ENCODE measurements at regions not wholly inside any gene's neighbourhood (a gene's known extent, or its start where the extent isn't known, plus 50 kb on each side); places are given as distances from the start of the nearest gene placed in this dataset.

DNA sequence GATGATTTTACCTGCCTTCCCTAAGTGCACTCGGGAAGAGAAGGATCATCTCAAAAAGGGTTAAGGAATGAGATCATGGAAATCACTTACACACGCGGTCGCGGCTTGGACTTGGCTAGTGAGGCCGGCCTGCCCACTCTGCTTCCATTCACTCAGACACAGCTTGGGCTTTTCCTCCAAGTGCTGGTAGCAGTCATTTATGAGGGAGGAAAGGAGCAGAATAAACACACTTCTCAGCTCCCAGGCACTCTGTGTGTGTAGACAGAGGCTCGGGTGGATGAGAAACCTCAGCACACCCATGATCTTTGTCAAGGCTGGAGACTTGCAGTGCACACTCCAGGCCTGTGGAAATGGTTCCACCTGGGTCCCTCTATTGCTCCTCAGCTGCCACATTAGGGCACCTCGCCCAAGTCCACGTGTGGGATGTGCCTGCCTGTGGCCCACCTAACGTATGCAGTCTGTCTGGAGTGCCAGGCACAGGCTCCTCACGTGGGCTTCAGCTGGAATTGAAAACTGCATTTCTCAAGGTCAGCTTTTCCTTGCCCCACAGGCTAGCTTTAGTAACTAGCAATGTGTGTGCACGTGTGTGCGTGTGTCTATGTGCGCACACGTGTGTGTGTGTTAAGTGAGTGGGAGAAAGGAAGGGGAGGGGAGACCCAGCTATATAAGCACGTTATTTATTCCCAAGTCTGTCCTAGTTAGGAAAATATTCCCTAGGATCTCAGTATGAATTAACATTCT lies 288.4 kb downstream of the SOX11 start:
- in situ Hi-C loops (cut with MboI; ENCODE audit: low pct_unique_long_range_greater_than_20kb, low sequenced_read_pairs) = no loop called here
- no peak for DNase-seq

DNA sequence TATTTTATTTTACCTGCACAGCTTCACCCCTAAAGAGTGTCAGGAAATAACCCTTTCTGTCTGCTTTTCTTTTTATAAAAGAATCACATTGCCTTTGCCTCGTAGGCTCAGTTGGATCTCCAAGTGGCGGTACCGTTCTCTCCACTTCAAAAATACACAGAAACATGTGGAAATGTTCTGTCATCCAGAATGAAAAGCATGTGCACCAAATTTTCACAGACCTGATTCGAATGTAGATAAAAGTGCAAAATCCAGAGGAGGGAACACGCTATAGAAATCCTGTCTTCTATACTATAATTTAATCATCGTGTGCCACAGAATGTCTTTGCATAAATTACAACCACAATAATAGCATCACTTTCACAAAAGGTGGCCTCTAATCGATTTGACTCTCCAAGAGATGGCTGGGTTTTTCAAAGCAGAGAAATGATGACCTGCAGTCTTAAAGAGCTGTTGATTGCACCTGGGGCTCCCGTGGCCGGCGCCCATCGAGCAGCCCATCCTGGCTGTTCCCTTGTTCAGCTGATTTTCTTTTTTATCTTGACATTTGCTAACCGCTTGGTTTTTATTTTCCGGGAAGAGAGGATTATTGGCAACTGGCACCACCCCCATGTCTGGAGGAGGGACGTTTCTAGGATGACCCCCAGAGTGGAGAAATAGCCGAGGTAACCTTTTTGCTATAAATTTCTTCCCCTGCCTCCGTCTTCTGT lies 290.2 kb downstream of the SOX11 start:
- DNase-seq = no peak
- in situ Hi-C loops (cut with MboI; ENCODE audit: low pct_unique_long_range_greater_than_20kb, low sequenced_read_pairs) = no loop called here

DNA sequence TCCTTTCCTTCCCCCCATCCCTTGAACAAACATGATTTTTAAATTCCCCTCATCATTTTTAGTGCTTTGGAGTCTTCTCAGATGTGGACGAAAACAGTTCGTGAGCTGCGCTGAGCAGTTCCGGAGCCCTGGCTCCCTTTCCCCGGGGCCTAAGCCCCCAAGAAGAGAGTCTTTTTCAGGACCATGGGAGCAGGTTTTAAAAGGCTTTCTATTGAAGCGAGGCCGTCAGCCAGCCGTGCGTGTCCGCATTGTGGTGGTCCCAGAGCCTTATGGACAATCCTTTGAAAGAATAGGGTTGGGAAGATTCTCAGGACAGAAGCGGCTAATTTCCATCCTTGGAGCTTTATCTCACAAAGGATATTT lies 290.7 kb downstream of the SOX11 start:
- in situ Hi-C loops (cut with MboI; ENCODE audit: low pct_unique_long_range_greater_than_20kb, low sequenced_read_pairs) = no loop called here
- DNase-seq = no peak

DNA sequence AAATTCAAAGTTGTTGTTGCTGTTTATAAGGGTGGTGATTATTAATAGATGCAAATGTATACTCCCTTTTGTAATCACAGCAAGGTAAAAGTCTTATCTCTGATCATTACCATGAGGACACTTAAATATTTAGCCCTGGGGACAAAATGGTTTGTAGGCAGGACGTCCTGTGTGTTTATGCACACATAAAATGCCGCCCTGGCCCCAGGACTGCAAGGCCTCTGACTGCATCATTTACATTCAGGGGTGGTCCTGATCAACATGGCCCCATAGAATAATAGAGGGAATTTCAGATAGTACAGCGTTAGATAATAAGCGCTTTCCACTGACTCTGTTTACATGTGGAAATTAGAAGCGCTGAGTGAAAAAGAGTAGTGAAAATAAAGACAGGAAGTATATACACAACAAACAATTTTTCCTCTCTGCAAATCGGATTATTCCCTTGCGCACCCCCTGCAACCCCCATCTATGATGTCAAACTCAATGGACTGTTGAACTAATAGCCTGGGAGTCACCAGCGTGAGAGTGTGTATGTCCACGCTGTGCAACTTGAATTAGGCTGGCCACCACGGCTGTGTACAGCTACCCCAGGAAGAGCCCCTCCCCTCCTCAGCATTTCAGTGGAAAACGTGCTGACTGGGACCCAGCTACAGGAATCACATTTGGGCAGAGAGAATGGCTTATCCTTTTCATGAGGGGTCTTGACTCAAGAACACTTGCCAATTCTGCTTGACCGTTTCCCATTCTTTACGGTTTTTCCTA lies 291.5 kb downstream of the SOX11 start:
- in situ Hi-C loops (cut with MboI; ENCODE audit: low pct_unique_long_range_greater_than_20kb, low sequenced_read_pairs) = no loop called here
- no peak for DNase-seq

DNA sequence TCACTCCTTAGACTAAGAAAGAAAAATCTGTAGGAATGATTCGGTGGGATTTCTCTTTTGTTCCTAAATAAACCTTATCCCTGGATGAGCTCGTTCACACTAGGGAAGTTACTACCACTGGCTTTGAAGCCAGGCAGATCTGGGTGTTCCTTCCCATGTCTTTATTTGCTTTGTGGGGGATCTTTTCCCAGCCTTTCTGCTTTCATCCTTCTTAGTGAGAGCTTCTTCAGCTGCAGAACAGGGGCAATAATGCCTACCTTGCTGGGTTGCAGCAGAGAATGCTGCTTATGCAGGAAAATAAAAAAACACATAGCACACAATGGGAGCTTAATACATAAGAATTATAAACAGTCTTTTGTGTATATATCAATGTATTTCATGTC lies 292.1 kb downstream of the SOX11 start:
- in situ Hi-C loops (cut with MboI; ENCODE audit: low pct_unique_long_range_greater_than_20kb, low sequenced_read_pairs) = no loop called here
- DNase-seq = no peak

DNA sequence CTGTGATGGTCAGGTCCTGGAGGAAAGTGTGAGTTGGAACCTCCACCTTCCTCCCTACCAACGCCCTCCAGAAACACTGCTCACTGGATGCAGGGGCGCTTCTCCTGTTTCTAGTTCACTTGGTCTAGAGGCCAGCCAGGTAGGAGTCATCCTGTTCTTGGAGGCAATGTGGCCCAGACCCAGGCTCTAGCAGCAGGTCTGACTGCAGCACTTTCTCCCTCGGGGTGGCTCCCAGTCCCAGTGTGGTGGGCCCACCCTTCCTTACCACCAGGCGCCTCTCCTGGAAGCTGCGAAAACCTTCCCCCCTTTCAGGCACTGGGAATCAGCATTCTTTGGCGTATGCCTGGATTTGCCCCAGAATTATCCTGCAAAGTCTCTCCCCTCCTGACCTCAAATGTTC lies 292.8 kb downstream of the SOX11 start:
- DNase-seq = no peak
- in situ Hi-C loops (cut with MboI; ENCODE audit: low pct_unique_long_range_greater_than_20kb, low sequenced_read_pairs) = no loop called here

DNA sequence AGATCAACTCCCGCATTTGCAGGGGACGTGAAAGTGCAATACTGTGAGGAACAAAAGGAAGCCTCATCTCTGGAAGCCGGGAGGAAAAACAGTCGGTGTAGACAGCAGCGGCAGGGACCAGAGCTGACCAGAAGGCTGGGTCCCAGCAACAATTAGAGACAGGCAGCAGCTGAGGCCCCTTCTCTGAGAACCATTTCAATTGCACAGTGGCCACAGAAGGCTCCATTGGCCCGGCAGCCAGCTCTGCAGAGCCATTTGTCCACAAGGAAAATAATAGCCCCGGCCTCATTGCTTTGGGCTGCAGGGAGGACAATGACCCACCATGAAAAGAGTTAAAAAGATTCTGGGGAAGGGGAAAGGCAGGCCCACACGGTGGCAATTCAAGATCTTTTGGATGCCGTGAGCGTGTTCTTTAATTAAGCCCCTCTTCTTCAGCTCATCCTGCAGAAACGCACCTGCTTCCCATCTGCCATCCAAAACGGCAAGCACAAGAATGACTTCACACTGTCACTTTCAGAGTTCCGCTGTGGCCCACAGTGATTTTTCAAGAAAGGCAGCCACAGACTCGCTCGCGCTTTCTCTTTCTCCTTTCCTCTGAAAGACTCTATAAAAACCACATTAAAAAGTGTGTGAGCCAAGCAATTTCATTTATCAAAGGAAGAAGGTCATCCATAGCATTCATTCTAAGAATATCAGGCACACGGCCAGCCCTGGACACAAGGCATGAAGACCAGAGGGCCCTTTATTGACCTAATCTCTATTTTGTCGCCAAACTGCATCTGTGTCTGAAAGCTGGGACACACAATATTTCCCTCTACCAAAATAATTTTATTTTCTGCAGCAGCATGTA lies 293.6 kb downstream of the SOX11 start:
- DNase-seq = no peak
- in situ Hi-C loops (cut with MboI; ENCODE audit: low pct_unique_long_range_greater_than_20kb, low sequenced_read_pairs) = no loop called here

DNA sequence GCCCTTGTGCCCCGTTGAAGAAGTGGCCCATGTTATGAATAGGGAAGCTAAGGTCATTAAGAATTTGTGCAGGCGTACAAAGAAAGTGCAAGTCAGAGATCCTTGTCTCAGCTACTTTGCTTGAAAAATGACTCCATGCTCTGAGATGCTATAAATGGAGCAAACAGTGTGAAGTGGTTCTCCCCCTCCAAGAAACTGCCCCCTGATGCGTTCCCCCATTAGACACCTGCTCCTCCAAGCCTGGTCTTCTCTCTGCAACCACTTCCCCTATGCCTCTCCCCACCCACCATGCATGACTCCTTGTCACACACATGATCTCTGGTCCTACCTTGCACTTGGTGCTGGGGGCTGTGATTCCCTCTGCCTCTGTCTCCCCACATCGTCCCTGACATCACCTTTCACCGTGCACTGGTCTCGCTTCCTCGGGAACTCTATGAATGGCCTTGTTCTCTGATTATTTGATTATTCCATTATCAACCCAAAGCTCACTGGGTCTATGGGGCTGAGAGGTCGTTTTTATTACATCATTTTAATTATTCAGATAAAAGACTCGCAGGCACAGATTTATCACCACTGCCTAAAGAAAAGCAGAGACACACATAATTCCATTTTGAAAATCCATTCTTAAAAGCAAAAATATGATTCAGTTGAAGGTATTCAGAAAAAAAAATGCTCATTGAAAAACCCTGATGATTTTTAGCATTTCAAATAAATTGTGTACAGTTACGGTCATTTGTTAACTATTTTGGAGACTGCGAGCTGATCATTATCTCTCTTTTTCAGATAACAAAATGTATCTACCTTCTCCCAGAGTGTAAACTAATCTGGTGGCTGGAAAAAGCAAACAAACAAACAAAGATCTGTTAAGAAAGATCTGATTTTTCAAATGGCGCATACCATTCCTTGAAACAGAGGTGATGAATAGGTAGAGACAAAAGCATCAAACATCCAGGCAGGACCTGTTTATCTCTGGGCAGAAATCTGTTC lies 294.9 kb downstream of the SOX11 start:
- no peak for DNase-seq
- in situ Hi-C loops (cut with MboI; ENCODE audit: low pct_unique_long_range_greater_than_20kb, low sequenced_read_pairs) = no loop called here

DNA sequence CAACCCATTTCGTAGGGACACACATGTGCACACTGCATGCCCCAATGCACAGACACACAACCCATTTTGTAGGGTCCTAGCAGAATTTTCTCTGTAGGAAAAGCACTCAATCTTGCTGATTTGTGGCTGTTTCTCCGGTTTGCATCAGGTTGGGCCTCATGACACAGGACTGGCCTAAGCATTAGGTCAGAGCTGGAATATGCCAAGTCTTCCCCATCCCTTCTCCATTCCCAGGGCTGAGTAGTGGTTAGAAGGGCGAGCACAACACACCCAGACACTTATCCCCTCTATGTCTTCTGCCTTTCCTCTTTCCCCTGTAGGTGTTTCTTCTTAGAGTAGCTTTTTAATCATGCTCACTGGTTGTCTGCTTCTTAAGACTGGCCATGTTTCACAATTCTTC lies 295.9 kb downstream of the SOX11 start:
- no peak for DNase-seq
- in situ Hi-C loops (cut with MboI; ENCODE audit: low pct_unique_long_range_greater_than_20kb, low sequenced_read_pairs) = no loop called here

DNA sequence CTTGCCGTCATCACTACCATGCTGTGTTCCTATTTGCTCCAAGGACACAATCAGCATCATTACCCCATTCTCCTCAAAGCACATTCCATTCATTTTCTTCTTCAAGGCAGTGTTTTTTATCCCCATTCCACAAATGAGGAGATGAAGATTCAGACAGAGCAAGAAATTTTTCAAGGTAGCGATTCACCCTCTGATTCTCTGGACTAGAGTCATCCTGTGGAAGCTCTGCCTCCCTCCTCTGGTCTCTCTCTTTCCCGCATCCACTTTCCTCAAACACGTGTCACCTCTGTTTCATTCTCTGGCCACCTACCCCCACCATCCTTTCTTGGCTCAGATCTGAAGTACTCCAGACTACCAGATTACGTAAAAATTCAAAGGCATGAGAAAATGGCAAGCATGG lies 297.9 kb downstream of the SOX11 start:
- no peak for DNase-seq
- in situ Hi-C loops (cut with MboI; ENCODE audit: low pct_unique_long_range_greater_than_20kb, low sequenced_read_pairs) = no loop called here

DNA sequence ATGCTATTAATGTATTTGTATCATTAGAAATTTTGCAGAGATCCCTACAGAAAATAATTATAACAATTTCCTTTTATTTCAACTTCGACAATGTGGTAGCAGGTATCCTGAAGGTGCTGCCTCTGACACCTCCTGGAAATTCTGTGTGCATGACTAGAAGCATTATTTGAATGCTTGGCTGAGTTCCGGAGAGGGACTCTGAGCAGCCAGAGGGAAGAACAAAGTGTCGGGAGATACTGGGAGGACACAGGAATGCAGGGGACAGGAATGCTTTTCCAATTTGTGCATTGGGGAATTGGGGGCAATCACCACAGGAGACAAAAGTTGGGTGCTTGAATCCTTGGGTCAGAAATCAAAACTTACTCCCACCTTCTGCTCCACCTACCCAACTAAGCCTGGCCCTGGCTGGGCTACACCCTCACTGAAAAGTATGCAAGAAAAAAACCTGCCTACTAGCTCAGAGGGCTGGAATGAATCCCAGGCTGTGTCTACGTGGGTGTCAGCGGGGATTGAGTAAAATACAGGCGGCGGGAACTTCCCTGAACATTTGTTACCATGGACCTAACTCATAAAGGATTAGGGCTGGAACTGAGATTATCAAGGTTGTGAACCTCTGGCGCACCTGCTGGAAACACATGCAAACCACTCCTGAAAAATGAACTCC lies 299.3 kb downstream of the SOX11 start:
- DNase-seq = no peak
- in situ Hi-C loops (cut with MboI; ENCODE audit: low pct_unique_long_range_greater_than_20kb, low sequenced_read_pairs) = no loop called here

DNA sequence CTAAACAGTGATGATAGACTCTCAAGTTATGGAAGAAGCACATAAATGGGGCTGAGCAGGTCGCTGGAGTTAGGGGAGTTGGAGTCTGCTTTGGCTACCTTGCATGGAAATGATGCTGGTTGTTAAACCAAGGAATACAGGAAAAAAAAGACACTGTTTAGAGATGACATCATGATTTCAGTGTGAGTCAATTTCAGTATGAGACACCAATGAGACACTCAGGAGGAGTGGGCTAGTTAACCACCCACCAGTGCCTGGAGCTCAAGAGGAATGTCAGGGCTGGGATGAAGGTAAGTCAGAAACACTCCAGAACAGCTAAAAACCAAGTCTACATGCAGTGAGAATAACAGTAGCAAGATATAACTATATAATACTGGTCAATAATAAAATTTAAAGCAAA lies 303.6 kb downstream of the SOX11 start:
- in situ Hi-C loops (cut with MboI; ENCODE audit: low pct_unique_long_range_greater_than_20kb, low sequenced_read_pairs) = no loop called here
- no peak for DNase-seq

DNA sequence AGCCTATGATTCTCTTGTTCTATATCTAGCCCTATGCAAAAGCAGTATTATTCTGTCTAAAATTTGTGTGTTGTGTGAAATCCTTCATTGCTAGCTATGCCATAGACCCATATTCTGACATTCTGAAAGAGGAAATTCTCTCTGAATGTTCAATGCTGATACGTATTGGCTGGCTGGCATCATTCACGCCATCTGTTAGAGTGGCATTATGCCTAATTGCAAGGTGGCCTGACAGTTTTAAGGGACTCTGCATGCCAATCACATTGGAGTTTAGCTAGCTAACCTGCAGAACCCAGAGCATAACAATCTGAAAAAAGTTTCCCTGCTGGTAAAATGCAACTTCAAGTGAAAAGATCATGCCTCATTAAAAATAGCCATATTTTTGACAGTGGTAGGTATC lies 316.0 kb downstream of the SOX11 start:
- in situ Hi-C loops (cut with MboI; ENCODE audit: low pct_unique_long_range_greater_than_20kb, low sequenced_read_pairs) = no loop called here
- no peak for DNase-seq

DNA sequence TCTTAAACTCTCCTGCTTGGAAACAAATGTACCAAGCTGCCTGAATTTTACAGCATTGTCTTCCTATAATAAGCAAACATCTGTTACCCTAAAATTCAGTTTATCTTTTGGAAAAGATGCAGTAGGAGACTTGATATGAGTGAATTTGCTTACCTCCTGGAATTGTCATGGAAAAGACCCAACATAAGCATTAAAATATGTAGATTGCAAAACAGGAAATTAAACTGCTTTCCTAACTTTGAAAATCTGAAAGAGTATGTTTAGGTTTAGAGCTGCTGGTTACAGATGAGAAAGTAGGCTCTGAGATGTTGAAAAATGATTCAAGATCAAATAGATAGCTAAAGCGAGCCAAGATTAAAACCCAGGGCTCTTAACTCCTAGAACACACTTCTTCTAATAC lies 316.5 kb downstream of the SOX11 start:
- in situ Hi-C loops (cut with MboI; ENCODE audit: low pct_unique_long_range_greater_than_20kb, low sequenced_read_pairs) = no loop called here
- DNase-seq = no peak

DNA sequence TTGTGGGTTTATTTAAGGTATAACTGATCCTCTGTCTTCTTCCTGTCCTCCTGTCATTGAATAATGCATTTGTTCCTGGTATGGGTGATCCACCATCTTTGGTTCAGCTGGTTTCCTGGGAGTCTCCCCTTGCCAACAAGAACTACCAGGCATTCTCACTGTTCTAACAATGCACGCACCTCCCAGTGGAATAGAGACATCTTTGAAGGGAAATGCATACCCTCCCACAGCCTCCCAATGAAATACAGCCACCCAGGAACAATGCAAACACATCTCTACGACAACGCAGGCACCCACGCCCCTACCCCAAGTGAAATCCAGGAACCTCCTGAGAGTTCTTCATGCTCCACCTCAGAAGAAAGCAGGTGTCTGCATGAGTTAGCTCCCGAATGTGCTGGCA lies 318.0 kb downstream of the SOX11 start:
- no peak for DNase-seq

DNA sequence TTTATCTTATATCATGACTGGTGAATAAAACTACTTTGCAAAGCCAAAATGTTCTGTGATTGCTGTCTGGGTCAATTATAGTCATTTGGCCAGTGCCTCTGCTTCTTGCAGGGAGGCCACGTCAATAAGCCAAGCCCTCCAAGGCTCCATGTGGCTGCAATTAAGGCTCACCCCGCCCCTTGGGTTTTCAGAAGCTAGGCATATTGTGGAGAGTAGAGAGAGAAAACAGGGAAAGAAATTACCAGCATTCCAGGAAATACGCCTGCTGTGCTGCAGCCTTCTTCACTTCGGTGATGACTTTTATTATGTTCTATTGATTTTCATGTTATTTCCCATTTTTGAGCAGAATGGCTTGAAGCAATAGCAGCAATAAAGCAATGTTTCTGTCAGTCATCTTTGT lies 319.7 kb downstream of the SOX11 start:
- in situ Hi-C loops (cut with MboI; ENCODE audit: low pct_unique_long_range_greater_than_20kb, low sequenced_read_pairs) = no loop called here
- DNase-seq = no peak

More for the DNA sequence above, 318.0 kb downstream of the SOX11 start:
- in situ Hi-C loops (cut with MboI; ENCODE audit: low pct_unique_long_range_greater_than_20kb, low sequenced_read_pairs) = no loop called here

DNA sequence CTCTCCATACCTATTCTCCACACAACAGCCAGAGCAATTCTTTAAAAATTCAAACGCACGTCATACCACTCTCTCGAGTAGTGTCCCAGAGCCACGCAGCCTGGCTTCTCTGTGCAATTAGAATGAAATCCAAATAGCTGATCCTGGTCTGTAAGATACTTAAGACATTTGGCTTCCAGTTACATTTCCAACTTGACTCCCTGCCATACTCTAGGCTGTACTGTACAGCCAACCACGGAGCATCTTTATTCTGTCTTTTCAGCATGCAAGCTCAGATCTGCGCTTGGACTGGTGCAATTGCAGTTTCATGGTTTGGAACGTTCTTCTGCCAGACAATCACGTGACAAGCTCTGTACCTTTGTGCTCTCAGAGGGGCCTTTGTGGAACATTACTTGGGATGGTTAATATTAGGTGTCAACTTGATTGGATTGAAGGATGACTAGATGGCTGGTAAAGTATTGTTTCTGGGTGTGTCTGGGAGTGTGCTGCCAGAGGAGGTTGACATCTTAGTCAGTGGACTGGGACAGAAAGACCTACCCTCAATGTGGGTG lies 325.6 kb downstream of the SOX11 start:
- in situ Hi-C loops (cut with MboI; ENCODE audit: low pct_unique_long_range_greater_than_20kb, low sequenced_read_pairs) = no loop called here
- no peak for DNase-seq

DNA sequence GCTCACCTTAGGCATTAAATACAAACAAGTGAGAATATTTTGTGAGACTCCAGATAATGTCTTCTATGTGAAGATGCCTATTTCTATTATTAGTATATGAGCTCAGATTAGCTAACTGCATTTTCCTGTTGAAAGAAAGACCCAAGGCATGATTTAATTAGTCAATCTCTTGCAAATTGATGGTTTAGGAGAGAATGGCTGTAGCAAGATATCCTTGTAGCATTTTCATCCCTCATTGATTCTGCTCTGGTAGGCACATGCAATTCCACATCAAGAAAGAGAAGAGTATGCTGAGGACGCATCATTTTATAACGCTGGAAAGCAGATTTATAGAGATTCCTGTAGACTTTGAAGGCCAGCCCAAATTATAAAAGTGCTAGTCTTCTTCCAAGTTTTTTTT lies 332.0 kb downstream of the SOX11 start:
- in situ Hi-C loops (cut with MboI; ENCODE audit: low pct_unique_long_range_greater_than_20kb, low sequenced_read_pairs) = no loop called here

More for the DNA sequence above, 332.0 kb downstream of the SOX11 start:
- DNase-seq = no peak
